Neural progenitor cell (in vitro differentiated cells): ENCODE measurements at regions not wholly inside any gene's neighbourhood (a gene's known extent, or its start where the extent isn't known, plus 50 kb on each side); places are given as distances from the start of the nearest gene placed in this dataset.

Experiments
- EZH2 ChIP-seq: fragments of 200-600 bp; sonication (generic); IDR thresholded peaks from 2 replicates; pipeline ENCODE4 v1.6.1; 2017; ENCODE audit warnings: antibody characterized with exemption, mild to moderate bottlenecking, moderate library complexity
- EZH2phosphoT487 ChIP-seq: fragments of 200-600 bp; sonication (generic); IDR thresholded peaks from 2 replicates; pipeline ENCODE4 v1.6.1; 2017; ENCODE audit warnings: antibody characterized with exemption
- TF ChIP-seq, protein P1 (sequence below): fragments of 200-600 bp; sonication (generic); IDR thresholded peaks from 2 replicates; pipeline ENCODE4 v1.5.1; 2017; ENCODE audit warnings: antibody characterized with exemption, mild to moderate bottlenecking

- TF ChIP-seq EZH2 (no peak), EZH2phosphoT487 (no peak)
- TF ChIP-seq, protein P1, sequence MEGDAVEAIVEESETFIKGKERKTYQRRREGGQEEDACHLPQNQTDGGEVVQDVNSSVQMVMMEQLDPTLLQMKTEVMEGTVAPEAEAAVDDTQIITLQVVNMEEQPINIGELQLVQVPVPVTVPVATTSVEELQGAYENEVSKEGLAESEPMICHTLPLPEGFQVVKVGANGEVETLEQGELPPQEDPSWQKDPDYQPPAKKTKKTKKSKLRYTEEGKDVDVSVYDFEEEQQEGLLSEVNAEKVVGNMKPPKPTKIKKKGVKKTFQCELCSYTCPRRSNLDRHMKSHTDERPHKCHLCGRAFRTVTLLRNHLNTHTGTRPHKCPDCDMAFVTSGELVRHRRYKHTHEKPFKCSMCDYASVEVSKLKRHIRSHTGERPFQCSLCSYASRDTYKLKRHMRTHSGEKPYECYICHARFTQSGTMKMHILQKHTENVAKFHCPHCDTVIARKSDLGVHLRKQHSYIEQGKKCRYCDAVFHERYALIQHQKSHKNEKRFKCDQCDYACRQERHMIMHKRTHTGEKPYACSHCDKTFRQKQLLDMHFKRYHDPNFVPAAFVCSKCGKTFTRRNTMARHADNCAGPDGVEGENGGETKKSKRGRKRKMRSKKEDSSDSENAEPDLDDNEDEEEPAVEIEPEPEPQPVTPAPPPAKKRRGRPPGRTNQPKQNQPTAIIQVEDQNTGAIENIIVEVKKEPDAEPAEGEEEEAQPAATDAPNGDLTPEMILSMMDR: no peak
Measured at GRCh38 chr16:9419161-9419560, 327.7 kb downstream of the HAPSTR1 start.
